GM18511 (cell line): ENCODE measurements at regions not wholly inside any gene's neighbourhood (a gene's known extent, or its start where the extent isn't known, plus 50 kb on each side); places are given as distances from the start of the nearest gene placed in this dataset.

ENCODE experiments used
- ATAC-seq: cut with Tn5 transposase; IDR thresholded peaks from one replicate; pipeline ENCODE4 v1.9.1; 2021; ENCODE audit warnings: mild to moderate bottlenecking, moderate library complexity; ENCODE audit not compliant: unreplicated experiment

DNA sequence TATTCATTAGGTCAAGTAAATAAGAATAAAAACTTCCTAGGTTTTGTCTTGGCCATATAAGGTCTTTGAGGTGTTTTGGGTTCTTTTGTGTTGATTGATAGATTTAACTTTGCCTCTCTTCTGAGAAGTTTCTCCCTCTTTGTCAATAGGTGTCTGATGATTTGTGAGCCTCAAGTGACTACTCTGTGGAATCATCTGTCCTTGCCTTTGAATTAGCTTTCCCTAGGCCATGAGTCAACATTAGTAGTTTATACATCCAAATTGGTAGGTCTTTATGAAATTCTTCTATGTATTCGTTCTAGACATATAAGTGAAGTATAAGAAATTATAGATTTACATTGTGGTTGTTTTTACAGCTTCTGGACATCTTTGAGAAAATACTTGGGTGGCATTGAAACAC is 864.4 kb downstream of the USP25 start:
- ATAC-seq = no peak

- ATAC-seq = no peak
These were observed 866.6 kb downstream of the USP25 start for GRCh38 chr21:16596369-16596768.

DNA sequence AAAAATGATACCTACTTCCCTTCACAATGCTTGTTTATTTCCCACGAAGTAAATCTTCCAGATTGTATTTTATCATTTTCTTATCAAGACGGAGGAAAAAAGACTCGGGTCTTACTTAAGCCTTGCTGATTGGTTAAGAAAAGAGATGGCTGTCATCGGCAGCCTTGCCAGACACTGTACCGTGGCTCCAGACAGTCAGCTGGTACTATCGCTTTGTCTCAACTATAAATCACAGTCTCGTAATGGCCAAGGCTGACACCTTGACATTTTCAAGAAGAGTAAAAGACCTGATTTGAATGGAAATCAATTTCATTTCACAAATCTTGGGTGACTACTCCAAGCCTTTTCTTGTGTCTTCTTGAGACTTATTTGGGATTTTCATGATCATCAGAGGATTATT is 868.0 kb downstream of the USP25 start:
- no peak for ATAC-seq

DNA sequence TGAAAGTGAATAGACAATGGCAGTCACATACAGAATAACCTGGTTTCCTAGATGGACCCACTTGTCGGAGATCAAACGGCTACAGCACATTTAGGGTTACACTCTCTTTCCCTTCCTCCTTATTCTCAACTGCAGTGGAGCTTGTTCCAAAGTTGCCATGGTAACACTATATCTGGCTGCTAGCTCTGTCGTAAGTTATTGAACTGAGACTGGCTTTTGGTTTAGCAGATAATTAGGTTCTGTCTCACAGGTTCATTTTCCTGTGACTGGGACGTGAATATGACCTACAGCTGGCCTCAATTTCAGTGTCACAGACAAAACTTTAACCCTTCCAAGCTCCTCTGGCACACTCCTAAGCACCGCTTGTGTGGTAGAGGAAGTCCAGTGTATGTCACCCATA is 875.8 kb downstream of the USP25 start:
- no peak for ATAC-seq

DNA sequence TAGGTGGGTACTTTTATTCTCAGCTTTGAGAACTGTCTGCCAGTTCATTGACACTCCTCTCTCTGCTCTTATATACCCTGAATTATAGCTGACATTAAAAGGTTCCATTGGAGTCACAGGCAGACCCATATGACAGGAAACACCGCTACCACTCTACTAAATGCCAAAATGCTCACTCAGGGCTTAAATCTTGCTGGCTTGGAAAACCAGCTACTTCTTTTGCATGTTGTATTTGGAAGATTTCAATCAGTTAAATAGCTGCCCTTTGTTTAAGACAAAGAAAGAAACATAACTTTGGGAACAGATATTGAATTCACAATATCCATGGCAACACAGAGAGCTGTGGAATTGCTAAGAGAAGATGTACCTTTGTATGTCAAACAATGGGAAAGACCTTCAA is 876.5 kb downstream of the USP25 start:
- ATAC-seq = no peak

DNA sequence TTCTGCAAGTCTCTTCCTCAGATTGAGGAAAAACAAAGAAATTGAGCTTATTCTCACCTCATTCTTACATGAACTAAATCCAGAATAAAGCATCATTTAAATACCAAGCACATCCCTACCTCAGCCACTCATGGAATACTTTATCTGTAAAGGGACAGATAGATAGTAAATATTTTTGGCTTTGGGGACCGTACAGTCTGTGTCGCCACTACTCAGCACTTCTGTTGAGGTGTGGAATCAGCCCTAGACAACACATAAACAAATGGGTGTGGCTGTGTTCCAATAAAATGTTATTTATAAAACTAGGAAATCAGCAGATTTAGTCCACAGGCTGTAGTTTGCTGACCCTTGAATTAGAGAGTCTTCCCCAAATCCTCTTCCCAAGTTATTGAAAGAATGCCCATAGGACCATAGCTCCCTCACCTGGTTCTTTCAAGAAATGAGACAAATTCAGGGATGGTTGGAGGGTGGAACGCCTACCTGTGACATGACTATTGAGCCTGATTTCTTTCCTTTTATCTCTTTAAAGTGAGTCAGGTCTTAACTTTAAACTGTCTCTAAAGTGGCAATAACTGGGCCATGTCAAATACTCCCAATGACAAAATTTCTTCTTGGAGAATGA is 878.5 kb downstream of the USP25 start:
- ATAC-seq = no peak

- no peak for ATAC-seq
These were observed 889.5 kb downstream of the USP25 start for GRCh38 chr21:16619281-16619680.

- ATAC-seq = no peak
These were observed 891.1 kb downstream of the USP25 start for GRCh38 chr21:16620786-16621320.

- ATAC-seq = no peak
These were observed 888.2 kb upstream of the CXADR start for GRCh38 chr21:16624479-16625118.

GRCh38 chr21:16625491-16625890 is 887.4 kb upstream of the CXADR start:
- ATAC-seq = no peak

- ATAC-seq = no peak
These were observed 878.9 kb upstream of the CXADR start for GRCh38 chr21:16633831-16634459.

DNA sequence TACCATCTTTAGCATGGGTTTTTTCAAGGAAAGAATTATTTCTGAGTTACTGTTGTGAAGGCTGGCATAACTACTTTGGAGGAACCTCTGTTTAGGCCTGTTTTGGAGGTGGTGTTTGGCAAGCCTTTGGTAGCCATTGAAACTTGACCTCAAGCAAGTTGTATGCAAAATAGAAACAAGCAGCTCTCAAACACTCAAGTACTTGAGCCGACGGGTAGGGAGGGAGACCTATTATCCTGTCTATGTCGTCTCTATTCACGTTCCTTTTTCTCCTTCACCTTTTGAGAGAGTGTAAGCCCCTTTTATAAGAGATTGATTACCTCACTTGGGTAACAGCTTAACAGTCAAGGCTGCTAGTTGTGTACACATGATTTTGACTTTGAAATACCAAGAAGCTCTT is 878.3 kb upstream of the CXADR start:
- ATAC-seq = no peak

DNA sequence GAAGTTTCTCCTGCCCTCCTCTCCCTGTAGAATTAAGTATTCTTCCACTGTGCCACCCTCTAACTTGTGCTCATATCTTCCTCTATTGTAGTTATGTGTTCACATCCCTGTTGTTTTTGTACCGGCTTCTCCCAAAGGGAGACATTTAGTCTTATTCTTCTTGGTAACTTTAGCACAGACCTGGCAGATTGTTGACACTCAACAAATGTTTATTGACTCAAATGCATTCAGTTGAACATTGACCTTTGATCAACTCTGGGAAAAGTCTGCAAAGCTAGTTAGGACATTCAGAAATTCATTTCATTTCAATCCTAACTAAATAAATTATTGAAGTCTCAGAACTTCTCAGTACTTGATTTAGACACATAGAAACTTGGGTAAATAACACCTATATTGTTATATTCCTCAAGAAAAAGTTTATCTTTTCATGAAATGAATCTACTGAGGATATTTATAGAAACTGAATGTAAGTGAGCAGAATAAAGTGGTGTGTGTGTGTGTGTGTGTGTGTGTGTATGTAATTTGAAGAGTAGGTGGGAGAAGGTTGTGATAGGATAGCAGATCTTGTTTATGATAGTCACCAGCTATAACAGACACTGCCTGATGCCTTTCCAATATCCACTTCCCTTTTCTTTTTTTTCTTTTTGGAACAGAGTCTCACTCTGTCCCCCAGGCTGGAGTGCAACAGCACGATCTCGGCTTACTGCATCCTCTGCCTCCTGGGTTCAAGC is 872.4 kb upstream of the CXADR start:
- ATAC-seq = no peak

DNA sequence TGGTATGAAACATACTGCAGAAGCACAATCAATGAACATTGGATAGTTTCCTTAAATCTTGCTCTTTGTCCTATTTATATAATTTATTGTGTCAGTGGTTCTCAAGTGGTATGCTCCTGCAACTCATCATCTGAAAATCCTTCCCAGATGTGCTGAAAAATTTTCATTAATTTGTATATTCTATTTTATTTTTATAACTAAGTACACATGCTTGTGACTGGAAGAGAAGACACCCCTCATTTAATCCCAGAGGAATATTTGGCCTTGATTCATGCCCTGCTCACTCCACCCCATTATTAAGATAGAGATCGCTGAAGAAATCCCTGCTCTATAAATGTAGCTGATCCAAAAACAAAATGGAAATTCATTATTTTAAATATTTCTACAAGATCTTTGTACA is 870.5 kb upstream of the CXADR start:
- no peak for ATAC-seq

- no peak for ATAC-seq
These were observed 868.2 kb upstream of the CXADR start for GRCh38 chr21:16644685-16645084.

DNA sequence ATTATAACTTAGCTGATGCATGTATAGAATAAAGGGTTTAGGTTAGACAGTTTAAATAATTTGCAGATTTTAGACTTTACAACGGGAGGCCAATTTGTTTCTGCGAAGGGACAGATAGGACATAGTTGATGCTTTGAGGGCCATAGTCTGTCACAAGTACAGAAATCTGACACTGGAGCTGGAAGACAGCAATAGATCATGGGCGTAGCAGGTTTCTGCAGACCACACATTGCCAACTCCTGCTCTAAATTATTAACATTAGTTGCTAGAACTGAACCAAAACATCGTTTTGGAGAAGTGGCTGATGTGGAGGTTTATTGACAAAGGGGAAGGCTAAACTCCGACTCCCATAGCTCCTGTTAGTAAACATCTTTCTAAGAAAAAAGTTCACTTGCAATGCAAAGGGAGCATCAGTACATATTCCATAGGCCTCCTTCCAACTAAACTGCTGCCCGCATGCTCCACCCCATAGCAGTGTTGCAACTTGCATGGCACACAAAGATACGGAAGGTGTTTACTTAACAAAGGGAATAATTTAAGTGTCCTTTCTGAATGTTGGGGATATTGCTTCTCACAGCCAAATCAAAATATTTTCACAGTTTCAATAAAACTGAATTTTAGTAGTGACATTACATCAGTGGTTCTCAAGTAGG is 862.0 kb upstream of the CXADR start:
- ATAC-seq = no peak

DNA sequence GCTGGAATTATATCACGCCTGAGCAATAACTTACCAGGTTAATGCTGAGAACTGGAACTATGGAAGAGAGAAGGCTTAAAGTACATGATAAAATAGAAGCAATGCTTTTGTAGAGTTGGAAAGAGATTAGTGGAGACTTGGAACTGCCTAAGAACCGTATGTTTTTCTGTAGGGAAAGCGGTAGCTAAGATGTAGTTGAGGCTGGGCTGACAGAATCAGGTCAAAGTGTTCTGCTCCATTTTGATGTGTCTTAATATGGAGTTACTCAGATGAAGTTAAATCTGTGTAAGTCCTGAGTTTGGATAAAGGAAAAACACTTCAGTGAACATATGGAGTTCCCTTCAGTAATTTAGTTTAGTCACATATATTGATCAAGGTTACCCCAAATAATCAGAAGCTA is 860.9 kb upstream of the CXADR start:
- no peak for ATAC-seq

DNA sequence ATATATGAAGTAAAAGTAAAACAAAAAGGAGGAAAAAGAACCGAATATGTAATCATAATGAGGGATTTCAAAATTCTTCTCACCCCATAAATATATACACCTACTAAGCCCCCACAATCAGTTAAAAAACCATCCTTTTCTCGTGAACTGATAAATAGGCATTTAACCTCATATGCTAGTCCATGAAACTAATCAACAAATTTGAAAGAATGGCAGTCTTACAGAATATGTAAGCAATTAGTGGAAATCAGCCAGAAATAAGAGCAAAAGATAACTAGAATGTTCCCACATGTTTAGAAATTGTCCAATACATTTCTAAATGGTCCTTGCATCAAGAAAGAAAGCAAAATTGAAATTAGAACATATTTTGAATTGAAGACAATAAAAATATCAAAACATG is 849.4 kb upstream of the CXADR start:
- no peak for ATAC-seq

GRCh38 chr21:16667395-16667794 is 845.4 kb upstream of the CXADR start:
- no peak for ATAC-seq

GRCh38 chr21:16674949-16675348 is 837.9 kb upstream of the CXADR start:
- no peak for ATAC-seq

DNA sequence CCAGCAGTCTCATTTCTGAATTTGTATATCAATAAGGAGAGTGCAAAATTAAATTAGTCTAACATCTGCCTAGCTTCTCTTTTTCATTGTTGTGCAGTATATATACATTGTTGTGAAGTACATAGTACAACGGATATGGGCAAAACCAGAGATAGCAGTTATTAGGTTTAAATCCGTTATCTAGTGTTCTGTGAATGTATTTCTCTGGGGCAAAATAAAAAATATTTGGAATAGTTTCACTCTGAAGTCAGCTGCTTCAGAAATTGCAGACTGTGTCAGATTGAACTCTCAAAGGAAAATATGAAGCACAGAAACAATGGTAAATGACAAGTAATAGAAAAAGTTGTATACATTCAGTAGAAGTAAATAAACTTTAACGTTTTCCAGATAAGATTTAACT is 836.5 kb upstream of the CXADR start:
- ATAC-seq = no peak
